GM12878 (cell line): ENCODE measurements at regions not wholly inside any gene's neighbourhood (a gene's known extent, or its start where the extent isn't known, plus 50 kb on each side); places are given as distances from the start of the nearest gene placed in this dataset.
"Not testable (repeated sequence)": the region's sequence is repeated elsewhere in the genome, so short reads cannot be mapped to it uniquely, and the experiment has no call there.

Experiments used
- ATAC-seq: fragments of 200-7000 bp; cut with Tn5 transposase; 3 replicates; pipeline ENCODE4 v1.9.1; 2020; ENCODE audit warnings: mild to moderate bottlenecking, moderate library complexity
- BruUV-seq: library from RNA; stranded (reverse); fragments of 400-500 nt; replicated peaks from 2 replicates; lab custom pipeline; 2021; lab: Mats Ljungman, UMichigan
- CTCF ChIA-PET: fragments of 300-600 bp; sonication (Branson Sonifier 250); formaldehyde crosslinking; extraction: SDS; loops from one replicate; lab custom pipeline; 2021; ENCODE audit warnings: inconsistent platforms; lab: Yijun Ruan, JAX
- POLR2A ChIA-PET: fragments of 350-600 bp; formaldehyde crosslinking; extraction: SDS; loops from one replicate; lab custom pipeline; 2021; ENCODE audit warnings: inconsistent platforms; lab: Charles Lee
- RAD21 ChIA-PET: fragments of 300-600 bp; sonication (Branson Sonifier 250); formaldehyde crosslinking; loops from one replicate; lab custom pipeline; 2023; ENCODE audit warnings: antibody characterized with exemption; ENCODE audit not compliant: unreplicated experiment; lab: Charles Lee
- SMC1A ChIA-PET: fragments of 300-600 bp; sonication (Branson Sonifier 250); formaldehyde crosslinking; loops from one replicate; lab custom pipeline; 2023; ENCODE audit not compliant: unreplicated experiment, uncharacterized antibody; lab: Charles Lee
- DNase-seq: peaks from one replicate; pipeline ENCODE4 v3.0.0-alpha.2; 2011; ENCODE audit warnings: low read depth, low spot score
- FAIRE-seq: peaks from 3 replicates; lab custom pipeline; 2011; peaks lifted over from hg19 to GRCh38; lab: Jason Lieb, UNC
- H2AFZ ChIP-seq: 2 replicates; pipeline ENCODE4 v1.6.0; 2011; ENCODE audit warnings: low read depth, low read length, control low read depth; ENCODE audit not compliant: control insufficient read depth
- H3K27ac ChIP-seq: 2 replicates; pipeline ENCODE4 v1.5.1; 2011; ENCODE audit warnings: control low read depth; ENCODE audit not compliant: control insufficient read depth, insufficient read depth
- H3K27me3 ChIP-seq, 2 experiments: replicated peaks in 1 of 2; 2 replicates each; pipeline versions ENCODE4 v1.6.0 to v1.6.1; 2011; ENCODE audit warnings: low read length in 1 of 2; ENCODE audit not compliant: control insufficient read depth in 2 of 2, insufficient read depth in 2 of 2
- H3K36me3 ChIP-seq, 2 experiments: 2 replicates each; pipeline ENCODE4 v1.5.1; 2011; ENCODE audit warnings: low read length in 1 of 2; ENCODE audit not compliant: control insufficient read depth in 2 of 2, insufficient read depth in 2 of 2
- H3K4me1 ChIP-seq: 2 replicates; pipeline ENCODE4 v1.6.1; 2011; ENCODE audit warnings: mild to moderate bottlenecking, low read length, moderate library complexity, mixed read lengths; ENCODE audit not compliant: control insufficient read depth, insufficient read depth
- H3K4me2 ChIP-seq: 2 replicates; pipeline ENCODE4 v1.6.0; 2011; ENCODE audit warnings: control low read depth; ENCODE audit not compliant: control insufficient read depth, insufficient read depth
- H3K4me3 ChIP-seq: fragments of 200-600 bp; sonication (generic); 2 replicates; pipeline ENCODE4 v1.5.1; 2016
- H3K79me2 ChIP-seq: 2 replicates; pipeline ENCODE4 v1.6.0; 2011; ENCODE audit warnings: low read length; ENCODE audit not compliant: control insufficient read depth, insufficient read depth
- H3K9ac ChIP-seq: 2 replicates; pipeline ENCODE4 v1.8.0; 2011; ENCODE audit warnings: low read length, control low read depth, mixed read lengths; ENCODE audit not compliant: control insufficient read depth, insufficient read depth
- H3K9me3 ChIP-seq: replicated peaks from 3 replicates; pipeline ENCODE4 v1.5.1; 2011; ENCODE audit warnings: mild to moderate bottlenecking, low read length; ENCODE audit not compliant: control insufficient read depth, insufficient read depth
- H4K20me1 ChIP-seq: 2 replicates; pipeline ENCODE4 v1.6.0; 2011; ENCODE audit not compliant: control insufficient read depth, insufficient read depth
- ATF7 ChIP-seq: fragments of 450-650 bp; IDR thresholded peaks from 2 replicates; pipeline ENCODE4 v1.6.1; 2016; ENCODE audit warnings: low read depth, mild to moderate bottlenecking
- CREB1 ChIP-seq: IDR thresholded peaks from 2 replicates; pipeline ENCODE4 v1.6.1; 2012; ENCODE audit warnings: low read depth, mild to moderate bottlenecking, inconsistent platforms
- CREM ChIP-seq: IDR thresholded peaks from 2 replicates; pipeline ENCODE4 v1.6.1; 2014; ENCODE audit warnings: antibody characterized with exemption, low read depth
- EED ChIP-seq: sonication (generic); IDR thresholded peaks from 2 replicates; pipeline ENCODE4 v1.6.1; 2016; ENCODE audit warnings: antibody characterized with exemption, low read depth
- HDGF ChIP-seq: fragments of 450-650 bp; IDR thresholded peaks from 2 replicates; pipeline ENCODE4 v1.6.1; 2016; ENCODE audit warnings: antibody characterized with exemption
- JUNB ChIP-seq: IDR thresholded peaks from 2 replicates; pipeline ENCODE4 v1.6.1; 2016; ENCODE audit warnings: antibody characterized with exemption, mild to moderate bottlenecking
- MTA3 ChIP-seq: IDR thresholded peaks from 2 replicates; pipeline ENCODE4 v1.6.1; 2012; ENCODE audit warnings: low read length, inconsistent platforms, borderline replicate concordance
- NFIC ChIP-seq: IDR thresholded peaks from 2 replicates; pipeline ENCODE4 v1.6.1; 2012; ENCODE audit warnings: low read depth, mild to moderate bottlenecking, inconsistent platforms, low read length, moderate library complexity
- PAX5 ChIP-seq: IDR thresholded peaks from 2 replicates; pipeline ENCODE4 v1.6.1; 2011; ENCODE audit warnings: low read depth, low read length, borderline replicate concordance
- RUNX3 ChIP-seq: IDR thresholded peaks from 2 replicates; pipeline ENCODE4 v1.6.1; 2012; ENCODE audit warnings: low read length, inconsistent platforms
- TARDBP ChIP-seq: IDR thresholded peaks from 2 replicates; pipeline ENCODE4 v1.6.1; 2016; ENCODE audit warnings: borderline replicate concordance
- YY1 ChIP-seq: IDR thresholded peaks from 2 replicates; pipeline ENCODE4 v1.6.1; 2011; ENCODE audit warnings: low read depth, mild to moderate bottlenecking, low read length
- ZBTB40 ChIP-seq: fragments of 450-650 bp; IDR thresholded peaks from 2 replicates; pipeline ENCODE4 v1.6.1; 2016; ENCODE audit warnings: mild to moderate bottlenecking, moderate library complexity, borderline replicate concordance
- ZNF217 ChIP-seq: fragments of 450-650 bp; IDR thresholded peaks from 2 replicates; pipeline ENCODE4 v1.6.1; 2017; ENCODE audit warnings: antibody characterized with exemption, mild to moderate bottlenecking
- ZNF687 ChIP-seq: fragments of 450-650 bp; IDR thresholded peaks from 2 replicates; pipeline ENCODE4 v1.6.1; 2017; ENCODE audit warnings: mild to moderate bottlenecking, moderate library complexity
- WGBS: methylation state at CpG from one replicate; pipeline ENCODE4 v1.1.6; 2016; ENCODE audit warnings: low lambda C conversion rate; ENCODE audit not compliant: insufficient replicate concordance, insufficient coverage; ENCODE audit errors: missing lambda C conversion rate; 5-methylcytosine and 5-hydroxymethylcytosine counted together
- in situ Hi-C: fragments of 300-500 bp; cut with MboI; formaldehyde crosslinking; loops from 9 replicates; pipeline ENCODE4 v1.14.3; 2018; ENCODE audit warnings: mixed read lengths
- intact Hi-C: fragments of 100-400 bp; cut with micrococcal nuclease; formaldehyde crosslinking; loops from one replicate; pipeline ENCODE4 v1.14.2; 2022; ENCODE audit not compliant: unreplicated experiment

GRCh38 chr20:47432834-47433210 lies 68.9 kb upstream of the NCOA3 start (continued):
- TF ChIP-seq ZNF687 (no peak), HDGF (no peak)

DNA sequence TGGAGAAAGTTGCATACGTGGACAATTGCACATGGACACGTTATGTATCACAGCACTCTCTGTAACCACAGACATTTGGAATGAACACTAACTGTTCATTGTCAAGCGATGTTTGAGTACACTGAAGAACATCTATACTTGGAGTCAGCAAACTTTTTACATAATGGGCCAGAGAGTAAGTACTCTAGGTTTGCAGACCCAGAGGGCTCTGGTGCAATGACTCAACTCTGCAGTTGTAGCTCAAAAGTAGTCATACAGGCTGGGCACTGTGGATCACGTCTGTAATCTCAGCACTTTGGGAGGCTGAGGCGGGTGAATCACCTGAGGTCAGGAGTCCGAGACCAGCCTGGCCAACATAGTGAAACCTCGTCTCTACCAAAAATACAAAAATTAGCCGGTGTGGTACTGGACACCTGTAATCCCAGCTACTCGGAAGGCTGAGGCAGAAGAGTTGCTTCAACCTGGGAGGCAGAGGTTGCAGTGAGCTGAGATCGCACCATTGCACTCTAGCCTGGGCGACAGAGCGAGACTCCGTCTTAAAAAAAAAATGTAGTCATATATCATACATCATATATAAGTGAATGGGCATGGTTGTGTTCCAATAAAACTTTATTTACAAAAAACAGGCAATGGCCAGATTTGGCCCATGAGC lies 67.4 kb upstream of the NCOA3 start:
- in situ Hi-C loops, DNase-seq, H3K36me3 ChIP-seq, H3K27me3 ChIP-seq, H3K79me2 ChIP-seq, H3K9me3 ChIP-seq, BruUV-seq, H4K20me1 ChIP-seq: not testable (repeated sequence)
- ChIA-PET CTCF (interaction anchor here (0.6 to 1.6 kb wide), 6 partner anchors 18 to 101 kb away, joined by 3 to 5 read pairs (median 3); no protein-coding TSS in a partner anchor), RAD21 (interaction anchor here (0.7 to 2.7 kb wide), 12 partner anchors 17 to 78 kb away, joined by 3 to 14 read pairs (median 6); partner anchors contain the start of gene ZMYND8), SMC1A (interaction anchor here (0.9 to 10.2 kb wide), 15 partner anchors 11 to 136 kb away, joined by 3 to 74 read pairs (median 5); no protein-coding TSS in a partner anchor), POLR2A (interaction anchor here (0.5 to 1.5 kb wide), 9 partner anchors 9 to 68 kb away, joined by 3 to 7 read pairs (median 4); partner anchors contain the start of gene NCOA3)
- peak overlapping the region; percentile 20; the same call in 1 of the 2 replicates for H3K4me3 ChIP-seq
- WGBS, result 2% methylated on average over 13 of the region's 13 CpGs
- peak overlapping the region; percentile 78 for H3K27ac ChIP-seq
- peak; percentile 38 for FAIRE-seq
- H3K4me1 ChIP-seq, result peaks cover 38% of the 10 kb centered on the region
- peak overlapping the region; percentile 32 for H3K4me2 ChIP-seq
- ATAC-seq, result peak; percentile 79
- intact Hi-C loops, result loop anchor here (2.0 kb wide), 1 partner anchor 21 kb away; no protein-coding TSS in a partner anchor
- peak overlapping the region; percentile 43; the same call in 1 of the 2 replicates for H3K9ac ChIP-seq
- H2AFZ ChIP-seq, result peak overlapping the region; percentile 51
- TF ChIP-seq MTA3 (peak; percentile 54; the same call in 1 of the 2 replicates), ZBTB40 (peak; percentile 95), ATF7 (0 out of 2 replicates have a peak, but pooled peaks have one; percentile 11), RUNX3 (peak; percentile 36; the same call in 1 of the 2 replicates), CREM (0 out of 2 replicates have a peak, but pooled peaks have one; percentile 8), PAX5 (0 out of 2 replicates have a peak, but pooled peaks have one; percentile 19), CREB1 (peak; percentile 42; the same call in 1 of the 2 replicates), JUNB (peak; percentile 13; the same call in 1 of the 2 replicates), TARDBP (peak; percentile 42; the same call in 1 of the 2 replicates), ZNF217 (peak; percentile 43; the same call in 1 of the 2 replicates), YY1 (0 out of 2 replicates have a peak, but pooled peaks have one; percentile 41), EED (peak; percentile 58; the same call in 1 of the 2 replicates), NFIC (peak; percentile 50)
